Liver (tissue), 8 donors: ENCODE measurements at regions not wholly inside any gene's neighbourhood (a gene's known extent, or its start where the extent isn't known, plus 50 kb on each side); places are given as distances from the start of the nearest gene placed in this dataset.

Experiments used
- DNase-seq: peaks from one replicate; pipeline ENCODE4 v3.0.0-alpha.2; 2017; ENCODE audit warnings: low spot score
- H3K27ac ChIP-seq, 2 donors: one replicate each; pipeline ENCODE4 v1.7.0; 2013; ENCODE audit warnings: inconsistent platforms in 2 of 2, low read length in 2 of 2, control low read depth in 1 of 2, low read depth in 1 of 2, mild to moderate bottlenecking in 1 of 2
- H3K27me3 ChIP-seq, 4 donors: one replicate each; pipeline versions ENCODE4 v1.6.1 to v1.7.0; 2013; ENCODE audit warnings: low read length in 3 of 4, inconsistent platforms in 1 of 4, mild to moderate bottlenecking in 1 of 4, moderate library complexity in 1 of 4; ENCODE audit not compliant: control insufficient read depth in 4 of 4, insufficient read depth in 4 of 4
- H3K36me3 ChIP-seq, 4 donors: one replicate each; pipeline versions ENCODE4 v1.6.1 to v1.7.0; 2013; ENCODE audit warnings: low read length in 3 of 4, mild to moderate bottlenecking in 3 of 4, low read depth in 1 of 4, moderate library complexity in 1 of 4; ENCODE audit not compliant: control insufficient read depth in 4 of 4, insufficient read depth in 3 of 4
- H3K4me1 ChIP-seq, 4 donors: one replicate each; pipeline versions ENCODE4 v1.6.1 to v1.7.0; 2013; ENCODE audit warnings: low read length in 3 of 4, mild to moderate bottlenecking in 3 of 4, moderate library complexity in 1 of 4; ENCODE audit not compliant: control insufficient read depth in 4 of 4, insufficient read depth in 4 of 4
- H3K4me3 ChIP-seq, 3 donors: one replicate each; pipeline versions ENCODE4 v1.6.1 to v1.7.0; 2013; ENCODE audit warnings: low read length in 3 of 3, control low read depth in 1 of 3, low read depth in 1 of 3, mild to moderate bottlenecking in 1 of 3
- H3K9ac ChIP-seq, 2 donors: one replicate each; pipeline ENCODE4 v1.7.0; 2013; ENCODE audit warnings: low read length in 2 of 2, mild to moderate bottlenecking in 2 of 2, moderate library complexity in 2 of 2, control low read depth in 1 of 2, low read depth in 1 of 2
- H3K9me3 ChIP-seq, 4 donors: one replicate each; pipeline versions ENCODE4 v1.6.1 to v1.7.0; 2013; ENCODE audit warnings: low read length in 3 of 4; ENCODE audit not compliant: control insufficient read depth in 4 of 4
- ATF3 ChIP-seq: IDR thresholded peaks from 2 replicates; pipeline ENCODE4 v1.6.1; 2016; ENCODE audit warnings: antibody characterized with exemption
- CTCF ChIP-seq: fragments of 150-350 bp; IDR thresholded peaks from 2 replicates; pipeline ENCODE4 v1.5.1; 2017; ENCODE audit warnings: improper control_type of control experiment, low read depth, low read length; ENCODE audit not compliant: missing input control
- EGR1 ChIP-seq, 2 donors: IDR thresholded peaks; 2 replicates each; pipeline ENCODE4 v1.6.1; 2016 to 2018; ENCODE audit warnings: antibody characterized with exemption in 2 of 2, low read depth in 2 of 2
- FOXA1 ChIP-seq: IDR thresholded peaks from 2 replicates; pipeline ENCODE4 v1.6.1; 2016; ENCODE audit warnings: antibody characterized with exemption
- FOXA2 ChIP-seq: IDR thresholded peaks from 2 replicates; pipeline ENCODE4 v1.6.1; 2016; ENCODE audit warnings: antibody characterized with exemption
- GABPA ChIP-seq, 2 donors: IDR thresholded peaks in 1 of 2; conservative IDR thresholded peaks in 1 of 2; 2 replicates each; pipeline ENCODE4 v1.6.1; 2016; ENCODE audit warnings: antibody characterized with exemption in 2 of 2, mild to moderate bottlenecking in 1 of 2, moderate library complexity in 1 of 2
- HNF4A ChIP-seq, 2 donors: conservative IDR thresholded peaks; 2 replicates each; pipeline ENCODE4 v1.6.1; 2016; ENCODE audit warnings: antibody characterized with exemption in 2 of 2, mild to moderate bottlenecking in 2 of 2
- HNF4G ChIP-seq: IDR thresholded peaks from 2 replicates; pipeline ENCODE4 v1.6.1; 2016; ENCODE audit warnings: antibody characterized with exemption
- JUND ChIP-seq, 2 donors: IDR thresholded peaks; 2 replicates each; pipeline ENCODE4 v1.6.1; 2016; ENCODE audit warnings: antibody characterized with exemption in 2 of 2
- MAX ChIP-seq: IDR thresholded peaks from 2 replicates; pipeline ENCODE4 v1.6.1; 2016; ENCODE audit warnings: antibody characterized with exemption
- NR2F2 ChIP-seq: IDR thresholded peaks from 2 replicates; pipeline ENCODE4 v1.6.1; 2016; ENCODE audit warnings: antibody characterized with exemption
- RAD21 ChIP-seq, 2 donors: IDR thresholded peaks; 2 replicates each; pipeline ENCODE4 v1.6.1; 2016; ENCODE audit warnings: antibody characterized with exemption in 2 of 2, mild to moderate bottlenecking in 2 of 2
- REST ChIP-seq: IDR thresholded peaks from 2 replicates; pipeline ENCODE4 v1.6.1; 2016; ENCODE audit warnings: antibody characterized with exemption, mild to moderate bottlenecking
- RXRA ChIP-seq, 2 donors: IDR thresholded peaks; 2 replicates each; pipeline ENCODE4 v1.6.1; 2017 to 2018; ENCODE audit warnings: antibody characterized with exemption in 2 of 2, mild to moderate bottlenecking in 1 of 2
- SP1 ChIP-seq: IDR thresholded peaks from 2 replicates; pipeline ENCODE4 v1.6.1; 2018; ENCODE audit warnings: antibody characterized with exemption, mild to moderate bottlenecking
- TAF1 ChIP-seq: conservative IDR thresholded peaks from 2 replicates; pipeline ENCODE4 v1.6.1; 2016; ENCODE audit warnings: antibody characterized with exemption, mild to moderate bottlenecking
- YY1 ChIP-seq: IDR thresholded peaks from 2 replicates; pipeline ENCODE4 v1.6.1; 2016; ENCODE audit warnings: antibody characterized with exemption, mild to moderate bottlenecking
- ZBTB33 ChIP-seq: IDR thresholded peaks from 2 replicates; pipeline ENCODE4 v1.6.1; 2016; ENCODE audit warnings: antibody characterized with exemption
- WGBS: extraction: QIAGEN DNeasy Blood & Tissue Kit; methylation state at CpG from one replicate; pipeline ENCODE4 v1.1.7; 2013; 5-methylcytosine and 5-hydroxymethylcytosine counted together
- donor health status: healthy.
- donor health status: healthy.
- donor health status: healthy.
- donor health status: healthy.
- donor health status: healthy.

- H3K4me1 ChIP-seq, result peaks cover 4 to 16% (median 6%) of the 10 kb centered on the region in 4 donors
- H3K9ac ChIP-seq, result no peak overlapping the region
- DNase-seq, result no peak
- 86% methylated on average over 2 of the region's 2 CpGs for WGBS
- no peak overlapping the region for H3K4me3 ChIP-seq
- H3K9me3 ChIP-seq, result no peaks in the 10 kb centered on the region
- H3K27me3 ChIP-seq, result no peaks in the 10 kb centered on the region
- no peak for TF ChIP-seq REST
- no peak for TF ChIP-seq FOXA2
- no peak for TF ChIP-seq MAX
- no peak for TF ChIP-seq RAD21 (IDR thresholded peaks at IDR 0.05)
- no peak for TF ChIP-seq GABPA (IDR thresholded peaks at IDR 0.05 in 1 of 2, conservative IDR thresholded peaks at IDR 0.05 in 1 of 2)
- TF ChIP-seq EGR1 (IDR thresholded peaks at IDR 0.05; ENCODE audit: low read depth in 2 of 2), result no peak
- TF ChIP-seq SP1, result no peak
- no peak for TF ChIP-seq HNF4G
- no peak for TF ChIP-seq ATF3
- TF ChIP-seq JUND (IDR thresholded peaks at IDR 0.05), result no peak
- TF ChIP-seq HNF4A (conservative IDR thresholded peaks at IDR 0.05), result no peak
- no peak for TF ChIP-seq ZBTB33
- TF ChIP-seq TAF1, result no peak
- no peak for TF ChIP-seq NR2F2
- TF ChIP-seq FOXA1, result no peak
- no peak for TF ChIP-seq RXRA (IDR thresholded peaks at IDR 0.05)
- no peak for TF ChIP-seq CTCF
- no peak for TF ChIP-seq YY1
- H3K27ac ChIP-seq, result no peak overlapping the region
- H3K36me3 ChIP-seq, result no peaks in the 10 kb centered on the region
These were observed 124.3 kb downstream of the ENC1 start for GRCh38 chr5:74516211-74516636.
